Left lobe of liver (tissue), 2 donors: ENCODE measurements at regions not wholly inside any gene's neighbourhood (a gene's known extent, or its start where the extent isn't known, plus 50 kb on each side); places are given as distances from the start of the nearest gene placed in this dataset.

Source experiments
- ATAC-seq: fragments of 200-7000 bp; cut with Tn5 transposase; one replicate; pipeline ENCODE4 v1.9.1; 2020; ENCODE audit warnings: mild to moderate bottlenecking, moderate library complexity
- DNase-seq: peaks from one replicate; pipeline ENCODE4 v3.0.0-alpha.2; 2020; ENCODE audit warnings: low spot score
- donor health status: DM: no; HTN: no; CAD: no; lungs with moderate emphysema.
- donor health status: DM: no; HTN: yes; CAD: no.

DNA sequence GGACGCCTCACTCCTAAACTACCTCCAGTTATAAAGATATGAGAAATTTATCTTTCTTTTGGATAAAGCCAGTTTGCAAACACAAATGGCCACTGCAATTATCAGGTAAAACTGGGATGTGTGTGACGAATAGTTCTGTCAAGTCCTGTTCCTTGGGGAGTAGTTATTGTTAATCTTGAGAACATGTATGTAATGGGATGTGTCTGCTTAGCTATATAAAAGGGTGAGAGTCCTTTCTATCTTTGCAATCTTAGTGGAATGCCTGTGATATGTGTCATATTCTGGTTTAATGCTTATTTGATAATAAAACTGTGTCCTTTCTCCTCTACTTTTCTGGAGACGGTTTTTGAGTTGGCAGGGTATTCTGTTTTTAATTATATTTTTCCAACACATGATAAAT is 56.1 kb upstream of the PKP2 start:
- DNase-seq (no peak), ATAC-seq (no peak)

DNA sequence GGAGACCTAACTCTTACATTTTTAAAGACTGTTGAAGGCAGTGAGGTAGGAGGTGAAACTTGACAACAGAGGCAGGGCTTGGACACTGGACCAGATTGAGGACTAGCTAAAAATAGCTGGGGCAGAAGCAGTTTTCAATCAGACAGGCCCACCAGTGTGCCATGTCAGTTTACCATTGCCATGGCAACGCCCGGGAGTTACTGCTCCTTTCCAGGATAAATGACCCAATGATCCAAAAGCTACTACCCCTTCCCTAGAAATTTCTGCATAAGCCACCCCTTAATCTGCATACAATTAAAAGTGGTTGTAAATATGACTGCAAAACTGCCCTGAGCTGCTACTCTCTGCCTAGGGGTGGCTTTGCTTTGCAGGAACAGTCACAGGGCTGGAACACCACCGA is 53.2 kb upstream of the PKP2 start:
- ATAC-seq (no peak), DNase-seq (no peak)

DNA sequence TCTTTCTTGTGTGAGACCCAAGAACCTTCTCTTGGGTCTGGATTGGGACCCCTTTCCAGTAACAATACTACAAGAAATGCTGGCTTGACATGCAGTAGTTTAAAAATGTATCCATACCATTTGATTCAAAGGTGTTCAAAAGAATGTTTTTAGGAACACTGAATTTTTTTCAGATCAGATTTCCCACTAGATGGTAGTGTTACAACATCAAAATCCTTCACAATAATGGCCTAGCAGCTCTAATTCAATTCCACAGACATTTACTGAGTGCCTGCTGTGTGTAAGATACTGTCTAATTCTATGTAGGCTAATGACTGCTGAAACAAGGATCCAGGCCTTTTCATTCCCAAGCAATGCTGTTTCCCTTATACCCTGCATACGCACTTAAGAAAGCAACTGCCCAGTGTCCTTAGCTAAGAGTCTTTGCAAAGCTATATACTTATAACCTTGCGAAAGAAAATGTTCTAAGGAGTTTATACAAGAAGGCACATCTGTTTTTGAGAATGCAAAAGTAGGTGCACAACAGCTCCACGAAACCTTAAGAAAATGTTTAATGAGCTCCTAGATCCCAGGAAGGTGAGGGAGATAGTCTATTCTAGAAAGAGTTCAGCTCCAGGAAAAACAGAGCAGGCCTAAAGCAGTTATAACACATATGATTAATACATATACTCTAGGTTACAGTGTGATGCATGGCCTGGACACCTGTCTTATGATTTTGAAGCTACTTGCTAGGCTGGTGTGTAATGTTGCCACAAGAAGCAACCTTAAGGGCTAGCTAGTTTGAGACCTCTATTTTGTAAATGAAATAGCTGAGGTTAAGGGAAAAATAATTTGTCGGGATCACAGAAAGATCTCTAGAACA is 50.9 kb upstream of the PKP2 start:
- peak; percentile 46 for ATAC-seq
- DNase-seq, result no peak

DNA sequence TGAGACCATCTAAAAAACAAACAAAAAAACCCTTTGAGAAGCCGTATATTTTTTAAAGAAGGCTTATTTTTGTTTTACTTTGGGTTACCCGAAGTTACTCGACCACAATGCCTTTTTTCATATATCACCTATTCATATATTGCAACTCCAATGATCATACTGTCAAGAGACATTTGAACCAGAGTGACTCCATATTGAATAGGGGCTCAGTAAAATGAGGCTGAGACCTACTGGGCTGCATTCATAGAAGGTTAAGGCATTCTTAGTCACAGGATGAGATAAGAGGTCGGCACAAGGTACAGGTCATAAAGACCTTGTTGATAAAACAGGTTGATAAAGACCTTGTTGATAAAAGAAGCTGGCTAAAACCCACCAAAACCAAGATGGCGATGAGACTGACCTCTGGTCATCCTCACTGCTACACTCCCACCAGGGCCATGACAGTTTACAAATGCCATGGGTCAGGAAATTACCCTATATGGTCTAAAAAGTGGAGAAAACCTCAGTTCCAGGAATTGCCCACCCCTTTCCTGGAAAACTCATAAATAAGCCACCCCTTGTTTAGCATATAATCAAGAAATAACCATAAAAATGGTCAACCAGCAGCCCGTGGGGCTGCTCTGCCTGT is 50.0 kb upstream of the PKP2 start:
- DNase-seq (no peak), ATAC-seq (no peak)
